Activated CD4-positive, alpha-beta T cell treated with anti-CD3 and anti-CD28 coated beads, Interleukin-2, amount 50 U/mL, for 48 hours (primary cell): ENCODE measurements at regions not wholly inside any gene's neighbourhood (a gene's known extent, or its start where the extent isn't known, plus 50 kb on each side); places are given as distances from the start of the nearest gene placed in this dataset.

Source experiments
- DNase-seq, 2 experiments: peaks; one replicate each; pipeline ENCODE4 v3.0.0-alpha.2; 2020

DNA sequence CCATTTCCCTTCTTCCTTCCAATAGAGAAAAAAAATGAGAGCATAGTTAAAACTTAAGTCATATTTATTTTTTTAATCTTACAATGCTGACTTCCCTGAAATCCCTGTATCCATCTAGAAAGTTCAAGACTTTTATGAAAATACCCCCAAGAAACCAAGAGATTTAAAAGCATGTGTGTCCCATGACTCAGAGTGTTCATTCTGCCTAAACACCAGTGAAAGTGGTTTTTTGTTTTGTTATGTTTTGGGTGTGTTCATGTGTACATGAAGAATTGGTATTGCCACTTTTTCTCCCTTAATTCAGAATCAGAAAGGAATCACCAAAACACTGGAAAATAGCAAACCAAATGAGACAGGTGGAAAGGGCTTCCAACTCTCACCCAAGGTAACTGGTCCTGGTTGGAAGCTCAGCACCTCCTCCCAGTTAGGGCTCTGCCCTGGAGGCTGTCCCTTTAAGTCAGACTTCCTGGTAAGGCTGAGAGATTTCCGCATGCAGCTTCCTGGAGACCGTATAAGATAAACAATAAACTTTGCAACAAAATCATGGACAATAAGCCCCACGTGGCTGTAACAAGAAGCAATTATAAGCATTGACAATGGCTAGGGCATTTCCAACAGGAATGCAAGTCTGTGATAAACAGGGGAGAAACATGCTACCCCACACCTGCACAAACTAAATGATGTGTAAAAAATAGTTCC is 121.9 kb upstream of the ARHGEF3 start:
- no peak for DNase-seq

DNA sequence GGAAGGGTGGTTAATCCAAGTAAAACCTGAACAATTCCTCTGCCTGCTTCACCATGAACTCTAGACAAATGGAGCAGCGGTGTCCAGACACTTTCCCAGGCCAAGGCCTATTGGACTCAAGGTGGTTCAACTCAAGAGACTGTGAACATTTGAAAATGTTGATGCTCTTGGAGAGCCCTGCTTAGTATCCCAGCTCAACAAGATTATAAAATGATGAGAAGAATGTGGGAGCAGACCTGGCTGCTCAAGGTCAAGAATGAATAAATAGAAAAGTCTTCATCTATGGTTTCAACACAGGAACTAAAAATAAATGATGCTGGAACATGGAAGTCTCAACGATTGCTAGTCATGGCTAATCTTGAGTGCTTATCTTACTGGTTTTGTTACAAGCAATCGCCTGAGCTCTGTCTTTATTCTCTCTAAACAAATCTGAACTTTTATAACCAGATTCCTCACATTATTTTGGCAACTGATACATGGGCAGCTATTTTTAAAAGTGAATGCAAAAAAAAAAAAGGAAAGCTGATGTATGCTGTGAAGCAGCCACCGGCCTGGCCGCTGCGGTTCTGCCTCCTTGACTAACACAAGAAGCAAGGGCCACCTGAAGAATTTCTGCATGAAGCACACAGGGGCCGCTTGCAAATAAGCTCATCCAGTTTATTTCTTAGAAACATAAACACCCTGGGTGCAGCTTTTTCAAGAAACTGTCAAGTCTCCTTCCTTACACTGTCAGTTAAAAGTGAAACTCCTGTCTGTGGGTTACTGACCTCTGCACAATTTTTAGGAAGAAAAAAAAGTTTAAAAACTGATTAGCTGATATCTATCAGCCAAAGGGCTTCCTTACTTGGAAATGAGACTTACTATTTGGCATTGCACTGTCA is 120.1 kb upstream of the ARHGEF3 start:
- DNase-seq: peak in 1 of 2 experiments; percentile 38

DNA sequence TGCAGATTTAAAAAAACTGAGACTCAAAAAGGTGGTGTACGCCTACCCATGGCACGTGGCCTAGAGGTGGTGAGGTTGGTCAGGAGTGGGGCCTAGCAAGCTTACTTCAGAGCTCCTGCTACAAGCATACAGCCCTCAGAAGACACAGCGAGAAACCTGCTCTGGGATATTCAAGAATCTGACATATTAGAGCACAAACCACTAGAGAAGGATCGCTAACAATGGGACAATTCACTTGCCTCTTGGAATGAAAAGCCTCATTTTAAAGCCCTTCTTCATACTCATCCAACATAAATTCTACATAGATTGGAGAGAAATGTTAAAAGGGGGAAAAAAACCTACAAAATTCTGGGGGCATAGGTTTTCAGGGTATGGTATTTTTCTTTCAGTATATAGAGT is 118.0 kb upstream of the ARHGEF3 start:
- no peak for DNase-seq

DNA sequence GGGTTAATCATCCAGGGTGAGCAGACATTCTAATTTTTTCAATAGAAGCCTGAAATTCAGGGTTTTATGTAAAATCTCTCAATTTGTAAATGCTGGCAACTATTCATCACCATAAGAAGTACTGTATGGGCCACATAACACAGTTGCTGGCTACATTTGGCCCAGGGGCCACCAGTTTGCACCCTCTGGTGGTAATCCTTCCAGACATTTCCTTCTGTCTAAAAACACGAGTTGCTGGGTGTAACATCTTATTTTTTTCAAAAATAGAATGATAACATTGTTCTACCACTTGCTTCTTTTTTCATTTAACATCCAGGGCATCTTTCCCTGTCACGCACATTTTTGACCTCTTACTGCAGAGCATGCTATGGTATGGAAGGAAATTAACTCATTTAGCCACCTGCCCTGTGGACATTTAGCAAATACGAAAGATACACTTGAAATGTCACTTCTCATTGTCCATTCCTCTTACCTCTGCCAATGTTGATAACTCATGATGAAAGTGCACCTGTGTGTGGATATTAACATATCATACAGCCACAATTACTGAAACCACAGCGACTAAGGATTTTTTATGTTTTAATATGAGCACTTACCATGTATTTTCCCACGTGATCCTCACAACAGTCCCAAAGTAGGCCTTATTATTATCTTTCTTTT is 117.5 kb upstream of the ARHGEF3 start:
- DNase-seq: no peak

DNA sequence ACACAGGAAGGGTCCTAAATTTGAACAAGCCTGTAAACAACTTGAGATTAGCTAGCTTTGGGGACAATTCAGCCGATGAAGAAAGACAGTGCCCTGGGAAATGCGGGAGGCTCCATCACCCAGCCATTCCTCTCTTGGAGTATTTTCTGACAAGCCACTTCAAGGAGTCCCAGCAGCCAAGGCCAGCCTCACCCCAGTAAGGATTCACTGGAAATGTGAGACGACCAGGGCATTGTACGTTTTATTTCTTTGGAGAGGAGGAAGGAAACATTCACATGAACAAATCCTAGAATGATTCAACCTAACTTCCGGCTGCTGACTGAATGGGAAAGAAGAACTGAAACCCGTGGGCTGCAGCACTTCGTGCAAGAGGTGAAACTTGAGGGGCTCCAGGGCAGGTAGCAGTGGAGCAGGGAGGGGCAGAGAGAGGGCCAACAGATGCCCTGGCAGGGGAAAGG is 116.4 kb upstream of the ARHGEF3 start:
- DNase-seq: peak; percentile 64 to 74

DNA sequence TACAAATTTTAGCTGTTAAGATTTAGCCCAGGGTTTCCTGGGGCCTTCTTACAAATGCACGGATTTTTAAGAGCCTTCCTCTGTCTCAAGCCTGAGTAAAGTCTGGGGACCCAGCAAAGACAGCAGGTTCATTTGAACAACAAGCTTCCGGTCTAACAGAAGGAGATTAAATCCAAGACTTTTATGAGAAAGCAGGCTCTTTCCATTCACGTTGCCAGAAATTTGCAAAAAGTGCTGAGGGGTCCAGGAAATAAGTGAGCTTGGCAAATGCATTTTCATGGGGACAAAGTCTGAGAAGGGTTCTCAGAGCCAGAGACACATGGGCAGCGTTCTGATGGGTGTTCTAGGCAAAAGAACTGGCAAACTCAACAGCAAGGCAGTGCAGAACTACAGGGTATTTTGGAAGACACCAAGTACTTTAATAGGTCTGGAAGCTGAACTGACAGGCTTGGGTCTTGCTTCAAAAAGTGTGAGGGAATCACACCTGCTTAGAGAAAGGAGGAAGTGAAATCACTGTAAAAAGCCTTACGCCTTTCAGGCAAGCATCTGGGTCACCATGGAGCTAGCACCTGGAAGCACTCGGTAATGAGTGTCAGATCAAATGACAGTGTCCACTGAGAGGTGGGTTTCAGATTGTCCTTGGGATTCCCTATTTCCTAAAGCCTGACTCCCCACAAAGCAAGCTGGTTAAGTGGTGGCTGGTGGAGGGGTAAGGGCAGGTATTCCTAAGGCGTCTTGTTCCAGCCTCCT is 115.8 kb upstream of the ARHGEF3 start:
- no peak for DNase-seq

DNA sequence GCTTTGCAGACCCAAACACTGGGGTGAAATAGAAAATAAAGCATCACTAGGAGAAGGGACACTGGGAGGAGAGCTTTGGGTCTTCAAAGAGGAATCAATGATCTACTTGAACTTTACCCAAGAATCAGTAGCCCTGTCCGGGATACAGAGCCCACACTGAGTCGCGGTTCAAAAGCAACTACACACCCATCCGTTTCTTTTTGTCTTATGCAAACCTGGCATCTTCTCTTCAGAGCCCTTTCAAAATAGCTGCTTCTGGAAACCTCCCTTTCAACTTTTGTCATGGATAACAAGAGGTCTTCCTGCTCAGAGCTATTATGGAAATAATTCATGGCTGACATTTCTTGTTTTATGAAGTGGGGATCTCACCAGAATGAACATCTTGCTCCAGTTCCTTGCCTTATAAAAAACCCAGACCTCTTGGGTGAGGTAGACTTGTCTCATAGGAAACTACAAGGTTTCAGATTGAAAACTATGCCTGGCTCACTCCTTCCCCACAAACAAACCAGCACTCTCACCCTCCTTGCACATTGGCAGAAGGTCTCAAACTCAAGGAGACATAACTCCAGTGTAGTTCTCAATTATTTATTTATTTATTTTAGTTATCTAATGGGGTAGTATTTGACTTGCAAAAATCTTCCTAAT is 115.1 kb upstream of the ARHGEF3 start:
- DNase-seq: no peak

DNA sequence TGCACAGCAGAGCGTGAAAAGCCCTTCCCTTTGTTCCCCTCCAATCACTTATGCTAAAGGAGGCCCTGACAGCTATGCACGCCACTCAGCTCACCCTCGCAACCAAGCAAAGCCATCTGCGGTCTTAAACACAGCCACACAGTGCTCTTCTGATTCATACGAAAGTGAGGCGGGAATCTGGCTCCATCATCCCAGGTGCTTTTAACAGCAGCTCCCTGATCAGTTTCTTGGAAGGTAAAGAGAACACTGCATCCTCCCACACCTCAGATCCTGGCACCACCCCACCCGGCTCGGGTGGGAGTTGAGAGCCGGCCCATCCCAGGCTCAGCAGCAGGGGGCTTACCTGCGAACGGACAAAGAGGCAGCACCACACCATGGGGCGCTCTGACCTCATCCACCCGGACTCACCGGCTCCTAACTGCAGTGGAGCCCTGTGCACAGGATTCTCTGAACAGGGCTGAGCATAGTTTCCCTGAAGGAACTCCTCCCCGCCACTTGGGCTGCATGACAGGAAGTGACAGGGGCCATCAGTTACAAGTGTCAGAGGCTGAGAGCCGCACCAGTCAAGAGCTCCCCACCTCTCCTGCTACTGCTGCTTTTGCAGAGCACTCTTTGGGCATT is 114.3 kb upstream of the ARHGEF3 start:
- peak; percentile 69 to 77 for DNase-seq

DNA sequence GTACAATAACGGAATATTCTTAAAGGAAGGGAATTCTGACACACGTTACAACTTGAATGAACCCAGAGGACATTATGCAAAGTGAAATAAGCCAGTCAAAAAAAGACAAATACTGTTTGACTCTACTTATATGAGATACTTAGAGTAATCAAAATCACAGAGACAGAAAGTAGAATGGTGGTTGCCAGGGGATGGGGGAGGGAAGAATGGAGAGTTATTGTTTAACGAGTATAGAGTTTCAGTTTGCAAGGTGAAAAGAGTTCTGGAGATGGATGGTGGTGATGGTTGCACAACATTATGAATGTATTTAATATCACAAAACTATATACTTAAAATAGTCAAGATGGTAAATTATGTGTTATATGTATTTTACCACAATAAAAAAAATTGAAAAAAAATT is 112.9 kb upstream of the ARHGEF3 start:
- DNase-seq: no peak

DNA sequence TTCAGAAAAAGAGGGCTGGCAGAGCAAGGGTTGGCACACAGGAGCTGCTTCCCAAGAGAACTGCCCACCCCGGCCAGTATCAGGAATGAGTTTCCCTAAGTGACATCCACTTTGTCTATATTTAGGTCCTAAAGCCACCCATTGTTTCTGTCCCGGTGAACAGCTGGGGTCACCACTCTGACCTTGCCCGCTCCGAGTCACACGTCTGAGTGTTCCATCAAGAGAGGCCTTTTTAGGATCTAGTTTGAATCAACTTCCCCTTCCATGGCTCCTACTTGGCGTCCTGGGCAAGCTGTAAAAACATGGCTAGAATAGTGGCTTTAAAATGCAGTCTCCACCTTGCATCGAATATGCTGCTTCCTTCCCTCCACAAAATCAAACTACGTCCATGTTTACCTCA is 109.6 kb upstream of the ARHGEF3 start:
- no peak for DNase-seq

DNA sequence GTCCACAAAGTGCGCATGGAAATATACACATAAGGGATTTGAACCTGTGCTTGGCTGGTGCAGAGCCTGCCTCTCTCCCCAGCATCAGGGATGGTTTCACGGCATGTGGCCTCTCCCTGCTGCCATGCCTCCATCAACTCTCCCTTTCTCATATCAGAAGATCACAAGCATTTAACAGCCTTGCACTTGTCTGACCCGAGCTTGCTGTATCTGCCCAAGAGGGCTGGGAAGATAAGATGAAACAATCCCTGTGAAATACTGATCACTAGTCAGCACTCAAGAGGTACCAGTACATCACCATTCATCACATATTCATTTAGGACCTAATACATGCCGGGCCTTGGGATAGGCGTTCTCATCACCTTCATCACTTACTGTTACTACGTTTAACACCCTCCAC is 107.6 kb upstream of the ARHGEF3 start:
- DNase-seq: no peak

DNA sequence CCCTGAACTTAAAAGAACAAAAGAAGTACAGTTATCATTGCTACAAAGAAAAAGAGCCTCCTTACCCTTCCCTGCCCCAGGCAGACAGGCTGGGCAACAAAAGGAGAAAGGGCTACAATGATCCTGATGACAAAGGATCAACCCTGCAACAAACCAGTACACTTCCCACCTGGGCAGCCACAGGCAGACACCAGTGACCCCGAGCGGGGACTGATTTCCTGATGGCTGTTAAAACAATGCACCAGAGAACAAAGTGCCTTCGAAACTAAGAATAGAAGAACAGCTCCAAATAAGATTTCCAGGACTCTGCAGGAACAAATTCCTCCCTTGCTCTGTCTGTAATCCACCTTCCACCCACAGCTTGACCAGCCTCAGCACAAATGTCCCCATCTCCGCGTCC is 106.3 kb upstream of the ARHGEF3 start:
- DNase-seq: no peak

DNA sequence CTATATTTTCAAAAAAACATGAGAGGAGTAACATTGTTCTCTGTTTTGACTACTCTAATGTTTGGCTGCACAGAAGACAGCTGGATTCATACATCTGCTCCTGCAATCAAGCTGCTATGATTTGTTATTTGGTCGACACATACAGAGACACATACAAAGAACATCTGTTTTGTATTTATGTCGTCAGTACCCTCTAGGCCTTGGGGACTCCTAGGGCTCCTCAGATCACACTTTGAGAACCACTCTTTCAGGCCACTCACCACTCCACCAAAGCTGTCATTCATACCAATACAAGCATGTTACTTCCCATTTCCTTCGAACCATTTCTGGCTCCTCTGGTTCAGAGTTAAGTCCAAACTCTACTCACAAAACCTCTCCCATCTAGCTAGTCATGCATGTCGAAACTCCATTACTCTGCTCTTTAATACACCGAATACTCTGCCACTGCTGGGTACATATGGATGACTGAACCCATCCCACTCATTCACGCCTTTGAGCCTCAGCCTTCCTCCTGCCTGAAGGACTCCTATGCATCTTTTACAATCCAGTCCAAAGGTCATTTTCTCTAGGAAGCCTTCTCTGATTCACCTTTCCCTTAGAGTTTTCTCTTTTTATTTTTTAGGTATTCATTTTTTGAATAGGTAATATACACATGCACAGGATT is 102.9 kb upstream of the ARHGEF3 start:
- no peak for DNase-seq

DNA sequence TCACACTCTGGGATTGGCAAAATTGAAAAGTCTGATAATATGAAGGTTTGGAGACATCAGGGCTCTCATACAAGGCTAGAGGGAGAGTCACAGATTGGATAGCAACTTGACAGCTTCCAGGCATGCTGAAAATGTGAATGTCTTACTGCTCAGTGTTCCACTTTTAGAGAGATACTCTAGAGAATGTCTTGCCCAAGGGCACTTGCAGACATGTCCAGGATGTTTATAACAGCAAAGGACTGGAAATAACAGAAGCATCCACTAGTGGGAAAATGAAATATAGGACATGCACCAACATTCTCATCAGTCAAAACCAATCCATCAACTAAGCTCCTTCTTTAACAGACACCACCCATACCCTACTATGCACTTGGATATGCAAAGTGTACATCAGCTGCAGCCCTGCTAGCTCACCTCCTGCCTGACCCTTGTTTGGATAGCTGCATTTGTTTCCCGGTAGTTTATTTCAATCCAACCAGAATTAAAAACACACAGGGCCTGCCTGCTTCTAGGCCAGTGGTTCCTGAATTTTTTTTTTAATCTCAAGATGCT is 101.6 kb upstream of the ARHGEF3 start:
- DNase-seq: no peak

DNA sequence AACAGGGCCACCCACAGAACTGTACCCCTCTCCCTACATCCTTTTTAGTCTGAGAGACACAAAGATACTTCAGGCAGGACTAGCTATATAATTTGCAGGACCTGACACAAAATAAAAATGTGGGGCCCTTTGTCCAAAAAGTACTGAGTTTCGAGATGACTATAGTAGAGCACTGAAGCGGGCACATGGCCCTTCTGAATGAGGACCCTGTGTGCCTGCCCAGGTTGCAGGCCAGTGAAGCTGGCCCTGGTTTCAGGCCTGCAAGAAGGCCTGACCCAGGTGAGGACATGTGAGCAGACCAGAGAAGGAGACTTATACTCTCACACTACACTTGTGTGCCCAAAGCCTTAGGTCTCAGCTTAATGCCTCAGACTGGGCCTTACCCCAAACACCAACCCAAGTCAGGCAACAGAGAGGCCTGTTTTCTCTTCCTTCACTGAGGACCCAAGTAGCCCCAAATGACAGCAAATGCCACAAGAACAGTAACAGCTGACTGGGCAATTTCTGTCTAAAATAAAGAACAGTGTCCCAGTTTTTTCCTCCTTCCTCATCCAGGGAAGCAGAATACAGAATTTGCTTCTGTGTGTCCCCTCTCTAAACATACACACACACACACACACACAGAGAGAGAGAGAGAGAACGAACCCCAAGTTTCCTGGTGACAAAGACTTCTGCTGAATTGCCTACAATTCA is 100.9 kb upstream of the ARHGEF3 start:
- DNase-seq: no peak

DNA sequence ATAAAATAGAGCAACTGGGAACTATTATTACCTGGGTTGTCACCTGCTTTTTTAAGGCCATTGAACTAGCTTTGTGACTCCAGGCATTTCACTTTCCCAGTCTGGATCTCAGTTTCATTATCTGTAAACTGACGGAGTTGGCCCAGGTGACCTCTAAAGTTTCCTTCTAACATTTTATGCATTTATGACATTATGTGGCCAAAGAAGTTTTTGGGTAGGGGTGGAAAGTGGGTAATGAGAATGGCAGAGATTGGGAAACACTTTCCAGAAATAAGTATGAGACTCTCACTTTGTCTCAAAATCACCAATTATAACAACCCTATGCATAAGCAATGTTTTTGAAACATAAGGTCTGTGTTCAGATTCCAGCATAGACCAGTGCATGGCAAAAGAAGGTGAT is 99.1 kb upstream of the ARHGEF3 start:
- DNase-seq: no peak

DNA sequence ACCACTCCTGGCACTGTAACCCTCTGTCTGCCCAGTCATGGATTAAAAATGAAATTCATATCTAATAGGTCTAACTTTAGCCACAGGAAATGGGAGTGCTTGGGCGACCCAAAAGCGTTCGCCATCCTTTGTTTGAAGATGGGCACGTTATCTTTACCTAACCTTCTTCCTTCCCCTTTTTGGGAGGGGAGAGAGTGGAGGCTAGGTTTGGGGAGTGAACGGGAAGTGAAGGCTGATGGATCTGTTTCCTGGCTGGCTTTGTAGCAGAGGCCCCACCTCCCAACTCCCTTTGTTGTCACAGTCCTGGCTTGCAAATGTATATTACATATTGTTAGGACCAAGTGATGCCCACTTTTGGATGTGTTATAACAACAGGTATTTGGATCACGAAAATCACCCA is 98.1 kb upstream of the ARHGEF3 start:
- no peak for DNase-seq

DNA sequence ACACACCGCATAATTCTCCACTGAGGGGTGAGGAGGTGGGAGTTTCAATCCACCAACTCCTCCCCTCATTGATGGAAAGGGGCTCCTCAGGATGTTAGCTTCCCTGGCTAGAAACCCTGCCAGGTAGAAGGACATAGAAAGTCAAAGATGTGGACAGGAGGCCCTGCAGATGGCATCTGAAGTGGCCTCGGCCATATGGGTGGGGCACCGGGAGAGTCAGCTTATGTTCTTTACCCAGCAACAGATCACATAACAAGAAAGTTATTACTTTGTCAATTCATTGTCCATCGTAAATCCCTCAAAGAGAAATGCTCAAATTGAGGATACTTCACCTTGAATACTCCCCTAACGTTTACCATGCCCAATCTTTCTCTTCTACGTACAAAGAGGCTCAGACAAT is 97.3 kb upstream of the ARHGEF3 start:
- DNase-seq: no peak

DNA sequence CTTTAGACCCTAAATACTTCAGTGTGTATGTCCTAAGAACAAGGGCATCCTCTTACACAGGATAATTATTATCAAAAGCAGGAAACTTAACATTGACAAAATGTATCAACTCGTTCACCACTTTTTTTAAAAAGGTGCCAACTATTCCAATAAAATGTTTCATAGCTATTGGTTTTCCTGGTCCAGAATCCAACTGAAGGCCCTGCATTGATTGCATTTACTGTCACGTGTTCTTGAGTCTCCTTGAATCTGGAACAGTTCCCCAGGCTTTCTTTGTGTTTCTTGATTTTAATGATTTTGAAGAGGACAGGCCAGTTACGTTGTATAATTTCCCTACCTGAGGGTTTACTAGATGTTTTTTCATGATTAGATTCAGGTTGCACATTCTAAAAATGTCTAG is 94.6 kb upstream of the ARHGEF3 start:
- DNase-seq: no peak

DNA sequence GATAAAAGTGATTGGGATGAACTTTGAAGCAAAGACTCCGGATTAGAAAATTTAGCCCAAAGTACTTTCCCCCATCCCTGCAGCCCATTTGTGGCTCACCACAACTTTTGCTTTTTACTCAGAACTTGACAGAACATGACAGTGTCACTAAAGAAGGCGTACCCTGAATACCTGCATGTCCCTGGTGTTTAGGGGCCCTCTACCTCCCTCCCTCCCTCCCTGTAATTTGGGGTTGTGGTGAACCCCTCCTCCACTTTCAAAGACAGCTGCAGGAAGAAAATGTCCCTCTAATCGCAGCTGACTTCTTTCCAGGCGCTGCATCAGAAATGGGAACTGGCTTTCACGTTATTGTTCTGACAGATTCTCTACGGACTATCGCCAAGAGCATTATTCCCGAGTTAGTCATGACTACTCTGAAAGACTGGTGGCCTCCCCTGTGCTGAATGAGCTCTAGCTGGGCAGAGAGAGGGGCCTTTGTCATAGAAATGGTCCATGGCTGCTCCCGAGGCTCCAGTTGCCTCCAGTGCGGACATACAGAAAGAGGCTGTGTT is 93.2 kb upstream of the ARHGEF3 start:
- peak in 1 of 2 experiments; percentile 42 for DNase-seq
